ENCODE measurements at regions not wholly inside any gene's neighbourhood (a gene's known extent, or its start where the extent isn't known, plus 50 kb on each side); places are given as distances from the start of the nearest gene placed in this dataset.
A peak's percentile ranks its signal among the peaks of the same experiment; 100 is the strongest.
"Not testable (repeated sequence)": the region's sequence is repeated elsewhere in the genome, so short reads cannot be mapped to it uniquely, and the experiment has no call there.

GRCh38 chrY:7845776-7846175 lies 934.2 kb upstream of the AMELY start:
- no peaks in the 10 kb centered on the region for H3K4me1 ChIP-seq (ENCODE audit: control insufficient read depth, insufficient read depth, low read length, poor library complexity, severe bottlenecking)
- no peaks in the 10 kb centered on the region for H3K9me3 ChIP-seq (ENCODE audit: control insufficient read depth, low read length)
- no peak overlapping the region for H3K4me3 ChIP-seq (ENCODE audit: extremely low read depth, insufficient read depth, low read length, poor library complexity, severe bottlenecking)
- no peaks in the 10 kb centered on the region for H3K36me3 ChIP-seq (ENCODE audit: control insufficient read depth, insufficient read depth, low read length)
- H3K27ac ChIP-seq (ENCODE audit: low read depth, low read length, severe bottlenecking), result no peak overlapping the region

- no peak overlapping the region for H3K4me3 ChIP-seq (ENCODE audit: extremely low read depth, insufficient read depth, low read length, poor library complexity, severe bottlenecking)
- no peaks in the 10 kb centered on the region for H3K9me3 ChIP-seq (ENCODE audit: control insufficient read depth, low read length)
- H3K36me3 ChIP-seq (ENCODE audit: control insufficient read depth, insufficient read depth, low read length), result no peaks in the 10 kb centered on the region
- H3K27ac ChIP-seq (ENCODE audit: low read depth, low read length, severe bottlenecking), result no peak overlapping the region
- H3K4me1 ChIP-seq (ENCODE audit: control insufficient read depth, insufficient read depth, low read length, poor library complexity, severe bottlenecking), result peaks cover 17% of the 10 kb centered on the region
- 20% methylated on average over 6 of the region's 7 CpGs; no CpG with 5 or more reads in 1 of the 2 experiments for WGBS, 2 experiments (ENCODE audit: insufficient coverage in 2 of 2)
Observed at GRCh38 chrY:7837046-7837445, 925.5 kb upstream of the AMELY start.

GRCh38 chrY:7836366-7836765 lies 924.8 kb upstream of the AMELY start:
- H3K36me3 ChIP-seq (ENCODE audit: control insufficient read depth, insufficient read depth, low read length), result no peaks in the 10 kb centered on the region
- H3K27ac ChIP-seq (ENCODE audit: low read depth, low read length, severe bottlenecking), result no peak overlapping the region
- 47% methylated on average over 2 of the region's 2 CpGs; no CpG with 5 or more reads in 1 of the 2 experiments for WGBS, 2 experiments (ENCODE audit: insufficient coverage in 2 of 2)
- no peak overlapping the region for H3K4me3 ChIP-seq (ENCODE audit: extremely low read depth, insufficient read depth, low read length, poor library complexity, severe bottlenecking)
- peaks cover 17% of the 10 kb centered on the region for H3K4me1 ChIP-seq (ENCODE audit: control insufficient read depth, insufficient read depth, low read length, poor library complexity, severe bottlenecking)
- no peaks in the 10 kb centered on the region for H3K9me3 ChIP-seq (ENCODE audit: control insufficient read depth, low read length)

GRCh38 chrY:7835416-7835815 lies 923.9 kb upstream of the AMELY start:
- Histone ChIP-seq H3K36me3 (ENCODE audit: control insufficient read depth, insufficient read depth, low read length) (no peaks in the 10 kb centered on the region), H3K4me1 (ENCODE audit: control insufficient read depth, insufficient read depth, low read length, poor library complexity, severe bottlenecking) (peaks cover 17% of the 10 kb centered on the region), H3K27ac (ENCODE audit: low read depth, low read length, severe bottlenecking) (no peak overlapping the region), H3K9me3 (ENCODE audit: control insufficient read depth, low read length) (no peaks in the 10 kb centered on the region), H3K4me3 (ENCODE audit: extremely low read depth, insufficient read depth, low read length, poor library complexity, severe bottlenecking) (no peak overlapping the region)
- WGBS, 2 experiments (ENCODE audit: insufficient coverage in 2 of 2), result 100% methylated on average over 1 of the region's 5 CpGs; no CpG with 5 or more reads in 1 of the 2 experiments

GRCh38 chrY:7834284-7834683 lies 922.7 kb upstream of the AMELY start:
- 40% methylated on average over 1 of the region's 2 CpGs; no CpG with 5 or more reads in 1 of the 2 experiments for WGBS, 2 experiments (ENCODE audit: insufficient coverage in 2 of 2)
- peaks cover 17% of the 10 kb centered on the region for H3K4me1 ChIP-seq (ENCODE audit: control insufficient read depth, insufficient read depth, low read length, poor library complexity, severe bottlenecking)
- no peak overlapping the region for H3K4me3 ChIP-seq (ENCODE audit: extremely low read depth, insufficient read depth, low read length, poor library complexity, severe bottlenecking)
- H3K9me3 ChIP-seq (ENCODE audit: control insufficient read depth, low read length), result no peaks in the 10 kb centered on the region
- no peaks in the 10 kb centered on the region for H3K36me3 ChIP-seq (ENCODE audit: control insufficient read depth, insufficient read depth, low read length)
- peak overlapping the region; percentile 45 for H3K27ac ChIP-seq (ENCODE audit: low read depth, low read length, severe bottlenecking)

- not testable (repeated sequence) for H3K4me3 ChIP-seq (ENCODE audit: extremely low read depth, insufficient read depth, low read length, poor library complexity, severe bottlenecking); H3K36me3 ChIP-seq (ENCODE audit: control insufficient read depth, insufficient read depth, low read length); H3K9me3 ChIP-seq (ENCODE audit: control insufficient read depth, low read length); H3K27ac ChIP-seq (ENCODE audit: low read depth, low read length, severe bottlenecking)
- H3K4me1 ChIP-seq (ENCODE audit: control insufficient read depth, insufficient read depth, low read length, poor library complexity, severe bottlenecking), result peaks cover 12% of the 10 kb centered on the region
Observed at GRCh38 chrY:7830881-7831280, 919.3 kb upstream of the AMELY start.

GRCh38 chrY:7826533-7826932 lies 915.0 kb upstream of the AMELY start:
- H3K4me3 ChIP-seq (ENCODE audit: extremely low read depth, insufficient read depth, low read length, poor library complexity, severe bottlenecking), result no peak overlapping the region
- no peaks in the 10 kb centered on the region for H3K4me1 ChIP-seq (ENCODE audit: control insufficient read depth, insufficient read depth, low read length, poor library complexity, severe bottlenecking)
- H3K27ac ChIP-seq (ENCODE audit: low read depth, low read length, severe bottlenecking), result no peak overlapping the region
- WGBS, 2 experiments (ENCODE audit: insufficient coverage in 2 of 2), result 100% methylated on average over 1 of the region's 2 CpGs; no CpG with 5 or more reads in 1 of the 2 experiments
- H3K36me3 ChIP-seq (ENCODE audit: control insufficient read depth, insufficient read depth, low read length), result no peaks in the 10 kb centered on the region
- no peaks in the 10 kb centered on the region for H3K9me3 ChIP-seq (ENCODE audit: control insufficient read depth, low read length)

- WGBS, 2 experiments (ENCODE audit: insufficient coverage in 2 of 2), result no CpG with 5 or more reads among the region's 1 CpG
- H3K27ac ChIP-seq (ENCODE audit: low read depth, low read length, severe bottlenecking), result no peak overlapping the region
- H3K4me1 ChIP-seq (ENCODE audit: control insufficient read depth, insufficient read depth, low read length, poor library complexity, severe bottlenecking), result no peaks in the 10 kb centered on the region
- no peak overlapping the region for H3K4me3 ChIP-seq (ENCODE audit: extremely low read depth, insufficient read depth, low read length, poor library complexity, severe bottlenecking)
- H3K36me3 ChIP-seq (ENCODE audit: control insufficient read depth, insufficient read depth, low read length), result no peaks in the 10 kb centered on the region
- H3K9me3 ChIP-seq (ENCODE audit: control insufficient read depth, low read length), result no peaks in the 10 kb centered on the region
Observed at GRCh38 chrY:7825874-7826273, 914.3 kb upstream of the AMELY start.

- no peaks in the 10 kb centered on the region for H3K4me1 ChIP-seq (ENCODE audit: control insufficient read depth, insufficient read depth, low read length, poor library complexity, severe bottlenecking)
- WGBS, 2 experiments (ENCODE audit: insufficient coverage in 2 of 2), result 83 to 100% methylated on average over 1 of the region's 2 CpGs
- no peak overlapping the region for H3K4me3 ChIP-seq (ENCODE audit: extremely low read depth, insufficient read depth, low read length, poor library complexity, severe bottlenecking)
- H3K36me3 ChIP-seq (ENCODE audit: control insufficient read depth, insufficient read depth, low read length), result no peaks in the 10 kb centered on the region
- H3K27ac ChIP-seq (ENCODE audit: low read depth, low read length, severe bottlenecking), result no peak overlapping the region
- H3K9me3 ChIP-seq (ENCODE audit: control insufficient read depth, low read length), result no peaks in the 10 kb centered on the region
Observed at GRCh38 chrY:7821295-7822035, 909.9 kb upstream of the AMELY start.

- Histone ChIP-seq H3K4me3 (ENCODE audit: extremely low read depth, insufficient read depth, low read length, poor library complexity, severe bottlenecking) (no peak overlapping the region), H3K36me3 (ENCODE audit: control insufficient read depth, insufficient read depth, low read length) (no peaks in the 10 kb centered on the region), H3K27ac (ENCODE audit: low read depth, low read length, severe bottlenecking) (no peak overlapping the region), H3K4me1 (ENCODE audit: control insufficient read depth, insufficient read depth, low read length, poor library complexity, severe bottlenecking) (no peaks in the 10 kb centered on the region), H3K9me3 (ENCODE audit: control insufficient read depth, low read length) (no peaks in the 10 kb centered on the region)
Observed at GRCh38 chrY:7818924-7819323, 907.4 kb upstream of the AMELY start.

- H3K4me1 ChIP-seq (ENCODE audit: control insufficient read depth, insufficient read depth, low read length, poor library complexity, severe bottlenecking), result no peaks in the 10 kb centered on the region
- no peaks in the 10 kb centered on the region for H3K36me3 ChIP-seq (ENCODE audit: control insufficient read depth, insufficient read depth, low read length)
- 100% methylated on average over 1 of the region's 1 CpG; no CpG with 5 or more reads in 1 of the 2 experiments for WGBS, 2 experiments (ENCODE audit: insufficient coverage in 2 of 2)
- no peak overlapping the region for H3K4me3 ChIP-seq (ENCODE audit: extremely low read depth, insufficient read depth, low read length, poor library complexity, severe bottlenecking)
- H3K27ac ChIP-seq (ENCODE audit: low read depth, low read length, severe bottlenecking), result no peak overlapping the region
- H3K9me3 ChIP-seq (ENCODE audit: control insufficient read depth, low read length), result no peaks in the 10 kb centered on the region
Observed at GRCh38 chrY:7816567-7816966, 905.0 kb upstream of the AMELY start.

Measured in mesodermal cell (in vitro differentiated cells).